Lung (tissue), 11 donors: ENCODE measurements at regions not wholly inside any gene's neighbourhood (a gene's known extent, or its start where the extent isn't known, plus 50 kb on each side); places are given as distances from the start of the nearest gene placed in this dataset.
"Not testable (repeated sequence)": the region's sequence is repeated elsewhere in the genome, so short reads cannot be mapped to it uniquely, and the experiment has no call there.

Source experiments
- ATAC-seq: fragments of 200-7000 bp; cut with Tn5 transposase; one replicate; pipeline ENCODE4 v1.9.1; 2020; ENCODE audit warnings: moderate number of reproducible peaks; ENCODE audit not compliant: insufficient read depth, low FRiP score
- DNase-seq, 3 donors: peaks; one replicate each; pipeline ENCODE4 v3.0.0-alpha.2; 2013 to 2017
- H3K27ac ChIP-seq, 2 donors: one replicate each; pipeline ENCODE4 v1.5.1; 2013; ENCODE audit warnings: mild to moderate bottlenecking in 2 of 2, moderate library complexity in 2 of 2, control low read depth in 1 of 2, inconsistent platforms in 1 of 2, low read depth in 1 of 2, low read length in 1 of 2
- H3K27me3 ChIP-seq, 3 donors: one replicate each; pipeline ENCODE4 v1.5.1; 2013; ENCODE audit warnings: low read length in 2 of 3; ENCODE audit not compliant: control insufficient read depth in 3 of 3, insufficient read depth in 3 of 3
- H3K36me3 ChIP-seq, 4 donors: one replicate each; pipeline ENCODE4 v1.5.1; 2013; ENCODE audit warnings: low read length in 4 of 4, mild to moderate bottlenecking in 1 of 4, moderate library complexity in 1 of 4; ENCODE audit not compliant: control insufficient read depth in 4 of 4, insufficient read depth in 4 of 4
- H3K4me1 ChIP-seq, 5 donors: one replicate each; pipeline ENCODE4 v1.5.1; 2013; ENCODE audit warnings: low read length in 5 of 5, mild to moderate bottlenecking in 2 of 5, moderate library complexity in 1 of 5; ENCODE audit not compliant: control insufficient read depth in 5 of 5, insufficient read depth in 5 of 5
- H3K4me3 ChIP-seq: one replicate; pipeline ENCODE4 v1.5.1; 2013; ENCODE audit warnings: mild to moderate bottlenecking, control low read depth, moderate library complexity
- H3K9ac ChIP-seq, 2 donors: one replicate each; pipeline ENCODE4 v1.5.1; 2013; ENCODE audit warnings: low read length in 2 of 2, control low read depth in 1 of 2; ENCODE audit not compliant: insufficient read depth in 1 of 2
- H3K9me3 ChIP-seq, 4 donors: one replicate each; pipeline ENCODE4 v1.5.1; 2013; ENCODE audit warnings: low read length in 3 of 4, mild to moderate bottlenecking in 1 of 4, moderate library complexity in 1 of 4; ENCODE audit not compliant: control insufficient read depth in 4 of 4, insufficient read depth in 3 of 4
- CTCF ChIP-seq: IDR thresholded peaks from 2 replicates; pipeline ENCODE4 v1.5.1; 2012; ENCODE audit warnings: mild to moderate bottlenecking; ENCODE audit errors: control extremely low read depth, extremely low read depth
- WGBS, 2 donors: extraction: QIAGEN DNeasy Blood & Tissue Kit; methylation state at CpG; one replicate each; pipeline ENCODE4 v1.1.7; 2013; 5-methylcytosine and 5-hydroxymethylcytosine counted together
- donor health status: control.
- donor health status: control.
- donor health status: Bipolar disorder and iron deficiency.
- donor health status: healthy.
- donor health status: DM: yes; HTN: yes; CAD: no.

- H3K36me3 ChIP-seq: no peaks in the 10 kb centered on the region
- no peak for ATAC-seq
- no peak overlapping the region for H3K27ac ChIP-seq
- peak in 1 of 3 donors; percentile 51 for DNase-seq
- no peaks in the 10 kb centered on the region for H3K27me3 ChIP-seq
- WGBS, 2 donors: 92 to 93% methylated on average over 4 of the region's 4 CpGs
- H3K4me3 ChIP-seq: no peak overlapping the region
- no peak for TF ChIP-seq CTCF
- no peaks in the 10 kb centered on the region for H3K9me3 ChIP-seq
- H3K4me1 ChIP-seq: peaks cover 0 to 53% (median 10%) of the 10 kb centered on the region in 5 donors
- H3K9ac ChIP-seq: no peak overlapping the region
Observed at GRCh38 chr16:66245868-66246267, 120.6 kb upstream of the CDH5 start.

- ATAC-seq: no peak
- Histone ChIP-seq H3K36me3 (no peaks in the 10 kb centered on the region), H3K4me1 (peaks cover 0 to 50% (median 10%) of the 10 kb centered on the region in 5 donors), H3K9me3 (no peaks in the 10 kb centered on the region), H3K9ac (no peak overlapping the region), H3K27ac (no peak overlapping the region), H3K4me3 (no peak overlapping the region), H3K27me3 (no peaks in the 10 kb centered on the region)
- TF ChIP-seq CTCF: no peak
- DNase-seq: no peak
- WGBS, 2 donors: 91 to 95% methylated on average over 8 of the region's 8 CpGs
Observed at GRCh38 chr16:66245072-66245471, 121.4 kb upstream of the CDH5 start.

GRCh38 chr16:66242672-66243071 is 123.8 kb upstream of the CDH5 start:
- ATAC-seq (no peak), DNase-seq (no peak)
- H3K27ac ChIP-seq: no peak overlapping the region
- H3K9ac ChIP-seq: no peak overlapping the region
- H3K9me3 ChIP-seq: peaks cover 0 to 6% (median 5%) of the 10 kb centered on the region in 4 donors
- H3K4me1 ChIP-seq: peaks cover 0 to 27% (median 2%) of the 10 kb centered on the region in 5 donors
- H3K36me3 ChIP-seq: no peaks in the 10 kb centered on the region
- 95% methylated on average over 9 of the region's 9 CpGs for WGBS, 2 donors
- H3K4me3 ChIP-seq: no peak overlapping the region
- no peaks in the 10 kb centered on the region for H3K27me3 ChIP-seq
- TF ChIP-seq CTCF: no peak

GRCh38 chr16:66242206-66242605 is 124.3 kb upstream of the CDH5 start:
- ATAC-seq, H3K27me3 ChIP-seq: not testable (repeated sequence)
- WGBS, 2 donors: 81 to 90% methylated on average over 6 of the region's 6 CpGs

More at GRCh38 chr16:66242206-66242605, 124.3 kb upstream of the CDH5 start:
- not testable (repeated sequence) for H3K36me3 ChIP-seq, H3K9me3 ChIP-seq, H3K9ac ChIP-seq, H3K4me3 ChIP-seq, H3K27ac ChIP-seq, DNase-seq
- H3K4me1 ChIP-seq: peaks cover 0 to 23% (median 0%) of the 10 kb centered on the region in 5 donors
